ENCODE measurements at regions not wholly inside any gene's neighbourhood (a gene's known extent, or its start where the extent isn't known, plus 50 kb on each side); places are given as distances from the start of the nearest gene placed in this dataset.

GRCh38 chr13:100811928-100812327 lies 137.3 kb upstream of the TMTC4 start:
- no peaks in the 10 kb centered on the region for H3K4me1 Mint-ChIP-seq (ENCODE audit: low read depth in 2 of 2)
- no peak overlapping the region for H3K27ac Mint-ChIP-seq
- H3K9me3 Mint-ChIP-seq = no peaks in the 10 kb centered on the region
- no peak for DNase-seq
- no peaks in the 10 kb centered on the region for H3K36me3 Mint-ChIP-seq (ENCODE audit: insufficient read depth)
- no peak for ATAC-seq (replicated peaks)
- peaks cover 40 to 69% of the 10 kb centered on the region in 2 donors for H3K27me3 Mint-ChIP-seq
- no peak overlapping the region for H3K4me3 Mint-ChIP-seq

GRCh38 chr13:100811024-100811865 lies 136.7 kb upstream of the TMTC4 start:
- no peak for DNase-seq
- ATAC-seq (replicated peaks) = no peak
- Mint-ChIP-seq H3K27me3 (peaks cover 41 to 65% of the 10 kb centered on the region in 2 donors), H3K27ac (no peak overlapping the region), H3K4me1 (ENCODE audit: low read depth in 2 of 2) (no peaks in the 10 kb centered on the region), H3K4me3 (no peak overlapping the region), H3K36me3 (ENCODE audit: insufficient read depth) (no peaks in the 10 kb centered on the region), H3K9me3 (no peaks in the 10 kb centered on the region)

GRCh38 chr13:100810481-100810880 lies 135.9 kb upstream of the TMTC4 start:
- Mint-ChIP-seq H3K4me3 (no peak overlapping the region), H3K27me3 (peaks cover 38 to 62% of the 10 kb centered on the region in 2 donors), H3K4me1 (ENCODE audit: low read depth in 2 of 2) (no peaks in the 10 kb centered on the region), H3K36me3 (ENCODE audit: insufficient read depth) (no peaks in the 10 kb centered on the region), H3K27ac (no peak overlapping the region), H3K9me3 (no peaks in the 10 kb centered on the region)
- ATAC-seq (replicated peaks) (no peak), DNase-seq (no peak)

GRCh38 chr13:100809856-100810255 lies 135.3 kb upstream of the TMTC4 start:
- Mint-ChIP-seq H3K36me3 (ENCODE audit: insufficient read depth) (no peaks in the 10 kb centered on the region), H3K27me3 (peaks cover 36 to 56% of the 10 kb centered on the region in 2 donors), H3K4me1 (ENCODE audit: low read depth in 2 of 2) (no peaks in the 10 kb centered on the region)

GRCh38 chr13:100809129-100809390 lies 134.5 kb upstream of the TMTC4 start:
- Mint-ChIP-seq H3K27ac (no peak overlapping the region), H3K9me3 (no peaks in the 10 kb centered on the region), H3K27me3 (peaks cover 36 to 51% of the 10 kb centered on the region in 2 donors), H3K4me3 (no peak overlapping the region), H3K36me3 (ENCODE audit: insufficient read depth) (no peaks in the 10 kb centered on the region), H3K4me1 (ENCODE audit: low read depth in 2 of 2) (no peaks in the 10 kb centered on the region)
- no peak for ATAC-seq (replicated peaks)
- no peak for DNase-seq

More at GRCh38 chr13:100809856-100810255, 135.3 kb upstream of the TMTC4 start:
- Mint-ChIP-seq H3K9me3 (no peaks in the 10 kb centered on the region), H3K27ac (no peak overlapping the region), H3K4me3 (no peak overlapping the region)
- ATAC-seq (replicated peaks) (no peak), DNase-seq (no peak)

GRCh38 chr13:100808330-100809128 lies 133.9 kb upstream of the TMTC4 start:
- Mint-ChIP-seq H3K27ac (no peak overlapping the region), H3K9me3 (no peaks in the 10 kb centered on the region), H3K36me3 (ENCODE audit: insufficient read depth) (no peaks in the 10 kb centered on the region), H3K4me3 (no peak overlapping the region), H3K27me3 (peaks cover 36 to 51% of the 10 kb centered on the region in 2 donors), H3K4me1 (ENCODE audit: low read depth in 2 of 2) (no peaks in the 10 kb centered on the region)
- DNase-seq (no peak), ATAC-seq (replicated peaks) (no peak)

GRCh38 chr13:100803091-100803490 lies 128.5 kb upstream of the TMTC4 start:
- H3K4me1 Mint-ChIP-seq (ENCODE audit: low read depth in 2 of 2) = no peaks in the 10 kb centered on the region
- DNase-seq (no peak), ATAC-seq (replicated peaks) (no peak)
- H3K9me3 Mint-ChIP-seq = no peaks in the 10 kb centered on the region
- H3K4me3 Mint-ChIP-seq = no peak overlapping the region
- H3K27ac Mint-ChIP-seq = no peak overlapping the region
- peaks cover 21 to 23% of the 10 kb centered on the region in 2 donors for H3K27me3 Mint-ChIP-seq
- no peaks in the 10 kb centered on the region for H3K36me3 Mint-ChIP-seq (ENCODE audit: insufficient read depth)

- H3K36me3 Mint-ChIP-seq (ENCODE audit: insufficient read depth) = no peaks in the 10 kb centered on the region
- DNase-seq (no peak), ATAC-seq (replicated peaks) (no peak)
- H3K4me1 Mint-ChIP-seq (ENCODE audit: low read depth in 2 of 2) = no peaks in the 10 kb centered on the region
- peaks cover 5 to 10% of the 10 kb centered on the region in 2 donors for H3K9me3 Mint-ChIP-seq
- no peak overlapping the region for H3K4me3 Mint-ChIP-seq
- H3K27me3 Mint-ChIP-seq = peaks cover 13 to 43% of the 10 kb centered on the region in 2 donors
- H3K27ac Mint-ChIP-seq = no peak overlapping the region
Measured at GRCh38 chr13:100800283-100800875, 125.8 kb upstream of the TMTC4 start.

GRCh38 chr13:100798739-100799361 lies 124.3 kb upstream of the TMTC4 start:
- Mint-ChIP-seq H3K36me3 (ENCODE audit: insufficient read depth) (no peaks in the 10 kb centered on the region), H3K4me1 (ENCODE audit: low read depth in 2 of 2) (no peaks in the 10 kb centered on the region), H3K27me3 (peaks cover 13 to 43% of the 10 kb centered on the region in 2 donors), H3K27ac (no peak overlapping the region), H3K4me3 (no peak overlapping the region), H3K9me3 (peaks cover 6 to 10% of the 10 kb centered on the region in 2 donors)
- ATAC-seq (replicated peaks) (no peak), DNase-seq (no peak)

GRCh38 chr13:100797921-100798320 lies 123.3 kb upstream of the TMTC4 start:
- Mint-ChIP-seq H3K4me1 (ENCODE audit: low read depth in 2 of 2) (no peaks in the 10 kb centered on the region), H3K4me3 (no peak overlapping the region), H3K36me3 (ENCODE audit: insufficient read depth) (no peaks in the 10 kb centered on the region), H3K27me3 (peaks cover 13 to 49% of the 10 kb centered on the region in 2 donors), H3K9me3 (peaks cover 6 to 10% of the 10 kb centered on the region in 2 donors), H3K27ac (no peak overlapping the region)
- DNase-seq (no peak), ATAC-seq (replicated peaks) (no peak)

- DNase-seq = no peak
- H3K36me3 Mint-ChIP-seq (ENCODE audit: insufficient read depth) = no peaks in the 10 kb centered on the region
- no peaks in the 10 kb centered on the region for H3K4me1 Mint-ChIP-seq (ENCODE audit: low read depth in 2 of 2)
- H3K27me3 Mint-ChIP-seq = peaks cover 20 to 59% of the 10 kb centered on the region in 2 donors
- H3K4me3 Mint-ChIP-seq = no peak overlapping the region
- no peak for ATAC-seq (replicated peaks)
- peaks cover 6 to 10% of the 10 kb centered on the region in 2 donors for H3K9me3 Mint-ChIP-seq
- no peak overlapping the region for H3K27ac Mint-ChIP-seq
Measured at GRCh38 chr13:100796463-100796862, 121.9 kb upstream of the TMTC4 start.

- Mint-ChIP-seq H3K27ac (no peak overlapping the region), H3K9me3 (peaks cover 6 to 10% of the 10 kb centered on the region in 2 donors), H3K4me1 (ENCODE audit: low read depth in 2 of 2) (no peaks in the 10 kb centered on the region), H3K36me3 (ENCODE audit: insufficient read depth) (no peaks in the 10 kb centered on the region), H3K27me3 (peaks cover 14 to 68% of the 10 kb centered on the region in 2 donors), H3K4me3 (no peak overlapping the region)
- DNase-seq (no peak), ATAC-seq (replicated peaks) (no peak)
Measured at GRCh38 chr13:100794575-100794974, 120.0 kb upstream of the TMTC4 start.

- H3K9me3 Mint-ChIP-seq = peaks cover 0 to 1% of the 10 kb centered on the region in 2 donors
- ATAC-seq (replicated peaks) = no peak
- no peak overlapping the region for H3K27ac Mint-ChIP-seq
- no peak overlapping the region for H3K4me3 Mint-ChIP-seq
- H3K36me3 Mint-ChIP-seq (ENCODE audit: insufficient read depth) = no peaks in the 10 kb centered on the region
- peaks cover 33 to 55% of the 10 kb centered on the region in 2 donors for H3K27me3 Mint-ChIP-seq
- no peak for DNase-seq
- no peaks in the 10 kb centered on the region for H3K4me1 Mint-ChIP-seq (ENCODE audit: low read depth in 2 of 2)
Measured at GRCh38 chr13:100790405-100790804, 115.8 kb upstream of the TMTC4 start.

Data from effector memory CD8-positive, alpha-beta T cell (primary cell).